IMR-90 (cell line): ENCODE measurements at regions not wholly inside any gene's neighbourhood (a gene's known extent, or its start where the extent isn't known, plus 50 kb on each side); places are given as distances from the start of the nearest gene placed in this dataset.

Experiments used
- POLR2A ChIP-seq: IDR thresholded peaks from 2 replicates; pipeline ENCODE4 v1.6.1; 2012; ENCODE audit warnings: mild to moderate bottlenecking, low read depth, low read length
- TF ChIP-seq, protein P1 (sequence below): fragments of 150-350 bp; IDR thresholded peaks from 2 replicates; pipeline ENCODE4 v1.6.1; 2017; ENCODE audit warnings: mild to moderate bottlenecking, antibody characterized with exemption, low read length, low read depth
- TF ChIP-seq, protein P2 (sequence below): conservative IDR thresholded peaks from 2 replicates; pipeline ENCODE4 v1.5.1; 2012; ENCODE audit warnings: mild to moderate bottlenecking, low read depth, low read length, improper control_type of control experiment

DNA sequence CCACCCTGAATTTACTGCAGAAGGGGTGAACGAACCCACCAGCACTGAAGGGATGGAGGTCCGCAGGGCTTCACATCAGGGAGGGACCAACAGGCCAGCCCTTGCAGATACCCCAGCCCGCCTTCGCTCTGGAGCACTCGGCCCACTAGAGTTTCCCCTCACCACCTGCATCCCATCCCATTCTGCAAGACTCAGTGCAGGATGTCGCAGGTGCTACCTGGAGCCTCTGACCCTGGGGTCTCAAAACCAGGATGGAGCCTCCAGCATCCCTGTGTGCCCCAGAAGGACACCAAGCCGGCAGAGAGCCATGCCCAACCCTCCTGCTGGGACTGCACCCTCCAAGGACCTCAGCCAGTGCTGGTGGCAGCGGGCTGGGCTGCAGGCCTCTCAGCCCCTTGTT is 57.6 kb upstream of the ADRA2C start:
- TF ChIP-seq POLR2A = no peak
- TF ChIP-seq, protein P1, sequence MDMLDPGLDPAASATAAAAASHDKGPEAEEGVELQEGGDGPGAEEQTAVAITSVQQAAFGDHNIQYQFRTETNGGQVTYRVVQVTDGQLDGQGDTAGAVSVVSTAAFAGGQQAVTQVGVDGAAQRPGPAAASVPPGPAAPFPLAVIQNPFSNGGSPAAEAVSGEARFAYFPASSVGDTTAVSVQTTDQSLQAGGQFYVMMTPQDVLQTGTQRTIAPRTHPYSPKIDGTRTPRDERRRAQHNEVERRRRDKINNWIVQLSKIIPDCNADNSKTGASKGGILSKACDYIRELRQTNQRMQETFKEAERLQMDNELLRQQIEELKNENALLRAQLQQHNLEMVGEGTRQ = no peak
- TF ChIP-seq, protein P2, sequence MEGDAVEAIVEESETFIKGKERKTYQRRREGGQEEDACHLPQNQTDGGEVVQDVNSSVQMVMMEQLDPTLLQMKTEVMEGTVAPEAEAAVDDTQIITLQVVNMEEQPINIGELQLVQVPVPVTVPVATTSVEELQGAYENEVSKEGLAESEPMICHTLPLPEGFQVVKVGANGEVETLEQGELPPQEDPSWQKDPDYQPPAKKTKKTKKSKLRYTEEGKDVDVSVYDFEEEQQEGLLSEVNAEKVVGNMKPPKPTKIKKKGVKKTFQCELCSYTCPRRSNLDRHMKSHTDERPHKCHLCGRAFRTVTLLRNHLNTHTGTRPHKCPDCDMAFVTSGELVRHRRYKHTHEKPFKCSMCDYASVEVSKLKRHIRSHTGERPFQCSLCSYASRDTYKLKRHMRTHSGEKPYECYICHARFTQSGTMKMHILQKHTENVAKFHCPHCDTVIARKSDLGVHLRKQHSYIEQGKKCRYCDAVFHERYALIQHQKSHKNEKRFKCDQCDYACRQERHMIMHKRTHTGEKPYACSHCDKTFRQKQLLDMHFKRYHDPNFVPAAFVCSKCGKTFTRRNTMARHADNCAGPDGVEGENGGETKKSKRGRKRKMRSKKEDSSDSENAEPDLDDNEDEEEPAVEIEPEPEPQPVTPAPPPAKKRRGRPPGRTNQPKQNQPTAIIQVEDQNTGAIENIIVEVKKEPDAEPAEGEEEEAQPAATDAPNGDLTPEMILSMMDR = no peak
